ENCODE measurements at regions not wholly inside any gene's neighbourhood (a gene's known extent, or its start where the extent isn't known, plus 50 kb on each side); places are given as distances from the start of the nearest gene placed in this dataset.

- in situ Hi-C loops (cut with MboI; ENCODE audit: low sequenced_read_pairs) (no loop called here), dilution Hi-C loops (cut with HindIII; ENCODE audit: low sequenced_read_pairs, unreplicated experiment) (no loop called here), intact Hi-C loops (cut with micrococcal nuclease) (no loop called here)
- H4K20me1 ChIP-seq (ENCODE audit: insufficient read depth, low read length): no peaks in the 10 kb centered on the region
- H3K36me3 ChIP-seq (ENCODE audit: control insufficient read depth, insufficient read depth, low read length): no peaks in the 10 kb centered on the region
- no peak overlapping the region for H2AK9ac ChIP-seq (replicated peaks; ENCODE audit: low read depth, low read length, poor library complexity)
- H3K9me3 ChIP-seq (ENCODE audit: control insufficient read depth, insufficient read depth, low read length): peaks cover 48% of the 10 kb centered on the region
- H3K9ac ChIP-seq (ENCODE audit: low read depth, low read length): no peak overlapping the region
- H2BK120ac ChIP-seq (ENCODE audit: low read depth, low read length): no peak overlapping the region
- H4K91ac ChIP-seq (ENCODE audit: insufficient read depth, low read depth, low read length): no peak overlapping the region
- H3K4ac ChIP-seq (ENCODE audit: low read depth, low read length): no peak overlapping the region
- H3K9me1 ChIP-seq (ENCODE audit: insufficient read depth, low read length): no peaks in the 10 kb centered on the region
- no peaks in the 10 kb centered on the region for H3K79me1 ChIP-seq (ENCODE audit: low read depth in 1 of 2, low read length in 2 of 2)
- TF ChIP-seq CHD1 (IDR thresholded peaks at IDR 0.05; ENCODE audit: low read depth, low read length): no peak
- no peak for TF ChIP-seq POLR2A (IDR thresholded peaks at IDR 0.05; ENCODE audit: low read depth, low read length)
- no peak for TF ChIP-seq BHLHE40 (IDR thresholded peaks at IDR 0.05; ENCODE audit: low read depth, low read length)
- no peak for TF ChIP-seq CTCF (conservative IDR thresholded peaks at IDR 0.05; ENCODE audit: low read depth, low read length)
- no peak for TF ChIP-seq SMC3 (IDR thresholded peaks at IDR 0.05; ENCODE audit: low read depth, low read length)
- no peak for TF ChIP-seq NFE2L2 (IDR thresholded peaks at IDR 0.05; ENCODE audit: low read depth, low read length)
- no peak for TF ChIP-seq MXI1 (IDR thresholded peaks at IDR 0.05; ENCODE audit: borderline replicate concordance, low read depth, low read length)
- TF ChIP-seq ELK1 (IDR thresholded peaks at IDR 0.05; ENCODE audit: borderline replicate concordance, low read depth, low read length): no peak
- no peak for TF ChIP-seq USF2 (IDR thresholded peaks at IDR 0.05; ENCODE audit: low read depth, low read length)
- no peak for TF ChIP-seq RFX5 (IDR thresholded peaks at IDR 0.05; ENCODE audit: low read depth, low read length)
- TF ChIP-seq RCOR1 (IDR thresholded peaks at IDR 0.05; ENCODE audit: insufficient replicate concordance, low read length): no peak
- TF ChIP-seq FOS (IDR thresholded peaks at IDR 0.05; ENCODE audit: low read depth, low read length): no peak
- no peak for TF ChIP-seq MAZ (IDR thresholded peaks at IDR 0.05; ENCODE audit: borderline replicate concordance, low read depth, low read length)
- TF ChIP-seq CEBPB (IDR thresholded peaks at IDR 0.05; ENCODE audit: low read depth, low read length): no peak
- TF ChIP-seq RAD21 (IDR thresholded peaks at IDR 0.05; ENCODE audit: low read length): no peak
- BruUV-seq (replicated peaks): no TSS peak
- ChIA-PET POLR2A (ENCODE audit: unreplicated experiment) (no interaction called here), CTCF (no interaction called here)
- H3K27me3 ChIP-seq (ENCODE audit: control insufficient read depth, insufficient read depth, low read length): no peaks in the 10 kb centered on the region
- H2AK5ac ChIP-seq (ENCODE audit: low read depth, low read length): no peak overlapping the region
- H4K5ac ChIP-seq (ENCODE audit: low read depth, low read length): no peak overlapping the region
- no peak overlapping the region for H3K18ac ChIP-seq (ENCODE audit: low read depth, low read length)
- no peak overlapping the region for H3K4me2 ChIP-seq (ENCODE audit: low read depth, low read length)
- no peak overlapping the region for H3K27ac ChIP-seq (ENCODE audit: insufficient read depth, low read length)
- H2BK15ac ChIP-seq (ENCODE audit: low read depth, low read length): no peak overlapping the region
- H3K4me1 ChIP-seq (ENCODE audit: control insufficient read depth, insufficient read depth, low read length): no peaks in the 10 kb centered on the region
- H2BK20ac ChIP-seq (ENCODE audit: low read depth, low read length): no peak overlapping the region
- ATAC-seq (ENCODE audit: low read depth) (no peak), DNase-seq (no peak)
- no peak overlapping the region for H3K23ac ChIP-seq (ENCODE audit: low read depth, low read length)
- no peak overlapping the region for H2AFZ ChIP-seq (replicated peaks; ENCODE audit: low read length, poor library complexity)
- H3K56ac ChIP-seq (ENCODE audit: extremely low read depth, insufficient read depth, low read length): no peak overlapping the region
- no peak overlapping the region for H3K14ac ChIP-seq (replicated peaks; ENCODE audit: low read depth, low read length)
- H3K4me3 ChIP-seq (ENCODE audit: insufficient read depth, low read depth, low read length): no peak overlapping the region
- no peak overlapping the region for H2BK5ac ChIP-seq (ENCODE audit: low read depth, low read length, poor library complexity, severe bottlenecking)
- H4K8ac ChIP-seq (ENCODE audit: low read depth in 2 of 2, low read length in 2 of 2): no peak overlapping the region
- WGBS, 2 experiments (ENCODE audit: extremely low coverage in 2 of 2, insufficient read length in 1 of 2): no CpG with 5 or more reads among the region's 5 CpGs
These were observed 310.5 kb downstream of the MYCN start for GRCh38 chr2:16250886-16251285.

Measured in IMR-90 (cell line).